ENCODE measurements at regions not wholly inside any gene's neighbourhood (a gene's known extent, or its start where the extent isn't known, plus 50 kb on each side); places are given as distances from the start of the nearest gene placed in this dataset.

DNA sequence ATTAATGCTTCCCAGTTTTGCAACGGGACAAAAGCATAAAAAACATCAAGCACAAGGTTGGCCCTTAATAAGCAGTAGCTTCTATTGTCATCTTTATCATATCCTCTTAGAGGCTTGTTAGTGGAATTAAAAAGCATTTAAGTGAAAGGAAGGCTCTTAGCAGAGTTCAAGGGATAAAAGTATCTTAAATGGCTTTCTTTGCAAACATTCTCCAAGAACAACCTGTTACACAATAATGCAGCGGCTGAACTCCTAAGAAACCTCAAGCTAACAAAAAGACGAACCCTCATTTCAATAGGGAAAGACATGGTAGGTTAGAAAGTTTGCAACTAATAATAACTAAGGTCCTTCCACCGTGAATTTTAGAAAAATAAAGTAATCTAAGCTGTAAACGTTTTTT lies 82.1 kb downstream of the MPP7 start:
- TF ChIP-seq POLR2AphosphoS5 (IDR thresholded peaks at IDR 0.05; ENCODE audit: low read depth, low read length) (no peak), TAF1 (IDR thresholded peaks at IDR 0.05; ENCODE audit: low read depth, low read length) (no peak), POLR2A (IDR thresholded peaks at IDR 0.05; ENCODE audit: low read depth, low read length) (no peak), POU2F2 (IDR thresholded peaks at IDR 0.05; ENCODE audit: low read depth, low read length) (no peak)

All from GM12891 (cell line).